Cardiac fibroblast (primary cell): ENCODE measurements at regions not wholly inside any gene's neighbourhood (a gene's known extent, or its start where the extent isn't known, plus 50 kb on each side); places are given as distances from the start of the nearest gene placed in this dataset.

Experiments
- DNase-seq, 2 donors: peaks; one replicate each; pipeline versions ENCODE4 v3.0.0 to v3.0.0-alpha.2; 2010; ENCODE audit warnings: low read depth in 2 of 2
- H3K4me3 ChIP-seq, 2 donors: replicated peaks in 1 of 2; 1 replicate in 1 of 2; 2 replicates in 1 of 2; pipeline ENCODE4 v1.5.1; 2011; ENCODE audit warnings: low read depth in 2 of 2, low read length in 2 of 2, mild to moderate bottlenecking in 2 of 2, moderate library complexity in 1 of 2
- TF ChIP-seq, protein P1 (sequence below): IDR thresholded peaks from one replicate; pipeline ENCODE4 v1.5.1; 2011; ENCODE audit warnings: low read depth, mild to moderate bottlenecking, low read length, inconsistent platforms

DNA sequence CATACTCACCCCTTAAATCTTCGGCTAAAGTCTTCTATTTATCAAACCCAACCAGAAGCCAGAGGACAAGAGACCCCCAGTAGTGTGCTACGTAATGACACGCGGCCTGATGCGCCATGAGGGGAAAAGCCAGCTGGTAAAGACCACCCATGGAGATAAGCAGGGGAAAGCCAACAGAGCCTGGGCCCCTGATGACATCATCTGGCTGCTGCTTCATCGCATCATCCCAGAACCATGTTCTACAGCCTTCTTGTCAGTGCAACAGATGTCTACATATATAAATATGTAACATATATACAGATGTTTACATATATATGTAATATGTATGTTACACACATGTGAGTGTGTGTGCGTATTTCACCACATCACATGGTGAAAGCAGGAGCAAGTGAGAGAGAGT lies 81.7 kb upstream of the VANGL1 start:
- DNase-seq, result no peak
- no peak overlapping the region for H3K4me3 ChIP-seq
- TF ChIP-seq, protein P1, sequence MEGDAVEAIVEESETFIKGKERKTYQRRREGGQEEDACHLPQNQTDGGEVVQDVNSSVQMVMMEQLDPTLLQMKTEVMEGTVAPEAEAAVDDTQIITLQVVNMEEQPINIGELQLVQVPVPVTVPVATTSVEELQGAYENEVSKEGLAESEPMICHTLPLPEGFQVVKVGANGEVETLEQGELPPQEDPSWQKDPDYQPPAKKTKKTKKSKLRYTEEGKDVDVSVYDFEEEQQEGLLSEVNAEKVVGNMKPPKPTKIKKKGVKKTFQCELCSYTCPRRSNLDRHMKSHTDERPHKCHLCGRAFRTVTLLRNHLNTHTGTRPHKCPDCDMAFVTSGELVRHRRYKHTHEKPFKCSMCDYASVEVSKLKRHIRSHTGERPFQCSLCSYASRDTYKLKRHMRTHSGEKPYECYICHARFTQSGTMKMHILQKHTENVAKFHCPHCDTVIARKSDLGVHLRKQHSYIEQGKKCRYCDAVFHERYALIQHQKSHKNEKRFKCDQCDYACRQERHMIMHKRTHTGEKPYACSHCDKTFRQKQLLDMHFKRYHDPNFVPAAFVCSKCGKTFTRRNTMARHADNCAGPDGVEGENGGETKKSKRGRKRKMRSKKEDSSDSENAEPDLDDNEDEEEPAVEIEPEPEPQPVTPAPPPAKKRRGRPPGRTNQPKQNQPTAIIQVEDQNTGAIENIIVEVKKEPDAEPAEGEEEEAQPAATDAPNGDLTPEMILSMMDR, result no peak

DNA sequence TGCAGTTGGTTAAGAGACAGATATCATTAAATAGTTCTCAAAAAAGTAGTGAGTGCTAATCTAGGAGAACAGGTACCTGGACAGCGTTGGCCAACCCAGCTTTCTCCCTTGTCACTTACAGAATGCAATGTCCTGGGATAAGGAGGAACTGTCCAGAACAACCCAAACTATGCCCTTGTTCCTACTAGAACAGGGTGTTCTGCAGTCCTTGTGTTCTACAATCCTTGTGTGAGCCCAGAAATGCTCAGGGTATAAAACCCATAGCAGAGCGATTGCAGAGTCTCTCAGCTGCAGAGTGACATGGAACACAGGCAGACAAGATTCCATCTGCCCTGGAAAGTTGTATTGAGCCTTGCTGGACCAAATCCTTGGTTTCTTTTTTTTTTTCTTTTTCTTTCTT lies 83.5 kb upstream of the VANGL1 start:
- H3K4me3 ChIP-seq, result no peak overlapping the region
- DNase-seq, result no peak
- TF ChIP-seq, protein P1, result no peak

DNA sequence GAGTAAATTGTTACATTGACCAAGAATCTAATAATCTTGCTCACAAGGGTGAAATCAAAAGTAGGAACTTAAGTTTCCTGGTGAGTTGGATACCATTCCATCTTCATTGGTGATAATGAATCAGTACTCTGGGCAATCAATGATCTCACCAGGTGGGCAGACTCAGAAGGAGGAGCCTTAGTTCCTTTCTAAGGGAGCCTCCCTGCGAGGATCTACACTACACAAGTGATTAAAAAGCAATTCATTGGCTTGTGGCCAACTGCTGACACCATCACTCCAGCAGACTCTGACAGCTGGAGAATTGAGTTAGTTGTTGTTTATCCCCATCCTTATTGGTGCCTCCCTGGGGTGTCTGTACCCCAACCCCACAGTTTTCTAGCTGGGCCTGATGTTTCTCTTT lies 84.1 kb upstream of the VANGL1 start:
- no peak for DNase-seq
- TF ChIP-seq, protein P1, result no peak
- H3K4me3 ChIP-seq, result no peak overlapping the region

DNA sequence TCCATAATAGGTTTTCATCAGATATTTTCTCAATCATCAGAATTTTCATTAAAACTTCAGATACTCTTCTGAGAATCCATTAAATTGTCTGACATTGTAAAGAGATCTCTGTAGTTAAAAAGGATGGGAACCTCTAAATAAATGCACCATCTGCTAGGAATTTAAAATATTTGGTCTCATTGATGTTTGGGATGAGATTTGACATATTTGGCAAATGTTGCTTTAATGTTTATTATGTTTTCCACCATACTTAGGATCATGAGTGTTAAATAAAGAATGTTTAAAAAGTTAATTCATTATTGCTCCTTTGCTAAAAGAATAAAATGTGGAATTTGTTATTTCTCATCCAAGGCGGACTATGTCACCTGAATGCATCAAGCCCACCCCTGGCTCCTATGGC lies 85.5 kb upstream of the VANGL1 start:
- TF ChIP-seq, protein P1, result no peak
- DNase-seq, result no peak
- no peak overlapping the region for H3K4me3 ChIP-seq

DNA sequence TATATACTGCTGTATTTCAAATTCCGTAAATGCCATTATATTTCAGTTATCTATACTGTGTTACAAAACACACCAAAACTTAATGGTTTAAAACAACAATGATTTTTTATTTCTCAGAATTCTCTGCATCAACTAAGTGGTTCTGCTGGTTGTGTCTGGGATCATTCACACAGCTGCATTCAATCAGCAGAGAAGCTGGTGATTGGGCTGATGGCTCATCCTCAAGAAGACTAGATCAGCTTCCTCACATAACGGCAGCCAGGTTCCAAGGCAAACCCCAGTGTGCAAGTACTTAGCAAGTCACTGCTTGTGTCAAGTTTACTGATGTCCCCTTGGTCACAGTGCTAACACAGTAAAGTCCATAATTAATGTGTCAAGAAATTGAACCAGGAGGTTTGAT lies 86.3 kb upstream of the VANGL1 start:
- TF ChIP-seq, protein P1, result no peak
- peak; percentile 1 to 23 for DNase-seq
- no peak overlapping the region for H3K4me3 ChIP-seq

DNA sequence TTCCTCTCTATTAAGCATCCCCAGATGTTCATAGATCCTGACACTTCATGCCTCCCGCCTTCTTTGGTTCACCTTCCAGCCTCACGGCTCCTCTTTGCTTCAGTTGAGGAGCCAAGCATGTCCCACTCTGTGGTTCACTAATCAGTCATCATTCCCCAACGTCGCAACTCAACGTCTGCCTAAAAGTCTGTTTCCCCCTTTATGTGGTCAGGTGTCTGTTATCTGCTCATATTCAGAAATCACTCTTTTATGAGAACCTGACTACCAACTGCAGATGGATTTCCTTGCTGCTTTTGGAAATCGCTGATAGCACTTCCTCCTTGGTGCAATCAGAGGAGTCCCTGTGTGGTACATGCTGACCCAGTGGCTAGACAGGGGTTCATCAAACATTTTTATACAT lies 94.1 kb upstream of the VANGL1 start:
- DNase-seq, result no peak
- TF ChIP-seq, protein P1, result no peak
- H3K4me3 ChIP-seq, result no peak overlapping the region

DNA sequence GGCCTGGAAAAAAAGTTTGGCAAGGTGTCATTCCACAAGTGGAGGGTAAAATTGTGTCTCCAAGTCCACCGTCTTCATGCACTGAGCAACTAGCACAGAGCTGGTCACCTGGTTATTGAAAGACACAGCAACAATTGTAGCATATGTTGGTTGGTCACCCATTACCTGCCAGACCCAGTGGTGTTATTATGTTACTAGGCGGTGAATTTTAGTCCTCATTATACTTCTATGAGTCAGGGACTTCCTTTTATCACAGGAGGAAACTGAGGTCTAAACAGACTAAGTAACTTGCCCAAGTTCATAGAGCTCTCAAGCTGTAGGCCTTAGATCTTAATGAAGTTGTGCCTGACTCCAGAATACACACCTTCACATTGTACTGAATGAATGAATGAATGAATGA lies 94.9 kb upstream of the VANGL1 start:
- TF ChIP-seq, protein P1, result no peak
- no peak overlapping the region for H3K4me3 ChIP-seq
- no peak for DNase-seq
